ENCODE measurements at regions not wholly inside any gene's neighbourhood (a gene's known extent, or its start where the extent isn't known, plus 50 kb on each side); places are given as distances from the start of the nearest gene placed in this dataset.

DNA sequence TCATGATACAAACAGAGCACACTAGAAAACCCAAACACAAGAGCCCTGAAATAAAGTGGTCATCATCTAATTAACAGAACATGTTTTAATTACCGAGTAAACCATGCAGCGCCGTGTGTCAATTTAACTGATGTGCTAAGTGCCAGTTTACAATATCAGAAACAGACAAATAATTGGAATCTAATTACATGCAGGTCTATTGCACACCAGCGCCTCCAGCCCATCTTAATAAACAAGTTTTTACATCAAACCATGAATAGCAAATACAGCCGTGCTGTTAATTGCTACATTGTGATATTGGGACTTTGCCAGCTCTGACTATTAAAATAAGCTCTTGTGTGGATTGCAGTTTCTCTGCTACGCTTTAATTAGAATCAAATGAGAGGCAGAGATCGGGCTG, 510.2 kb upstream of the MDFIC2 start:
- TF ChIP-seq, protein P1, sequence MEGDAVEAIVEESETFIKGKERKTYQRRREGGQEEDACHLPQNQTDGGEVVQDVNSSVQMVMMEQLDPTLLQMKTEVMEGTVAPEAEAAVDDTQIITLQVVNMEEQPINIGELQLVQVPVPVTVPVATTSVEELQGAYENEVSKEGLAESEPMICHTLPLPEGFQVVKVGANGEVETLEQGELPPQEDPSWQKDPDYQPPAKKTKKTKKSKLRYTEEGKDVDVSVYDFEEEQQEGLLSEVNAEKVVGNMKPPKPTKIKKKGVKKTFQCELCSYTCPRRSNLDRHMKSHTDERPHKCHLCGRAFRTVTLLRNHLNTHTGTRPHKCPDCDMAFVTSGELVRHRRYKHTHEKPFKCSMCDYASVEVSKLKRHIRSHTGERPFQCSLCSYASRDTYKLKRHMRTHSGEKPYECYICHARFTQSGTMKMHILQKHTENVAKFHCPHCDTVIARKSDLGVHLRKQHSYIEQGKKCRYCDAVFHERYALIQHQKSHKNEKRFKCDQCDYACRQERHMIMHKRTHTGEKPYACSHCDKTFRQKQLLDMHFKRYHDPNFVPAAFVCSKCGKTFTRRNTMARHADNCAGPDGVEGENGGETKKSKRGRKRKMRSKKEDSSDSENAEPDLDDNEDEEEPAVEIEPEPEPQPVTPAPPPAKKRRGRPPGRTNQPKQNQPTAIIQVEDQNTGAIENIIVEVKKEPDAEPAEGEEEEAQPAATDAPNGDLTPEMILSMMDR (IDR thresholded peaks at IDR 0.05; ENCODE audit: poor library complexity, severe bottlenecking), result no peak
- TF ChIP-seq EP300 (conservative IDR thresholded peaks at IDR 0.05; ENCODE audit: poor library complexity, severe bottlenecking) (no peak), EZH2 (IDR thresholded peaks at IDR 0.05; ENCODE audit: borderline replicate concordance, insufficient read depth, low read length, poor library complexity, severe bottlenecking) (no peak), POLR2AphosphoS5 (IDR thresholded peaks at IDR 0.05) (no peak)

Measured in neural cell (in vitro differentiated cells).